Fibroblast of the aortic adventitia (primary cell): ENCODE measurements at regions not wholly inside any gene's neighbourhood (a gene's known extent, or its start where the extent isn't known, plus 50 kb on each side); places are given as distances from the start of the nearest gene placed in this dataset.

Source experiments
- DNase-seq: peaks from one replicate; pipeline ENCODE4 v3.0.0-alpha.2; 2010; ENCODE audit warnings: low read depth
- H3K4me3 ChIP-seq: 2 replicates; pipeline ENCODE4 v1.5.1; 2011; ENCODE audit warnings: low read depth, mild to moderate bottlenecking, control low read depth, low read length, moderate library complexity
- TF ChIP-seq, protein P1 (sequence below): IDR thresholded peaks from 2 replicates; pipeline ENCODE4 v1.5.1; 2011; ENCODE audit warnings: mild to moderate bottlenecking, low read length, control low read depth, inconsistent platforms; ENCODE audit not compliant: insufficient read depth

DNA sequence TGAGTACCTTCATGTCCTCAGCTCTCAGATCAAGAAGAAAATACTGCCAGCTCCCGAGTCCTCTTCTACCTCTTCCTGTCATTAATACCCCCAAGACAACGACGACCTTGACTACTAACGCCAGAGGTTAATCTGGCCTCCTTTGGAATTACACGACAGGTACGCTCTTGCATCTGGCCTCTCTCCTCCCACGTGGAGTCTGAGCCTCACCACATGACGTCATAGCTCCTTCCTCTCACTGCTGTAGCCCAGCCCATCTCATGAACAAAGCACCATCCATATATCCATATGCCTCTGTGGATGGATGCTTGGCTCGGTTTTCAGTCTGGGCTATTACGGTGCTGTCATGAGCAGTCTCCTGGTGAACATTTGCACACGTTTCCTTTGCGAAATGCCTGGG, 110.2 kb upstream of the TNRC6C start:
- TF ChIP-seq, protein P1, sequence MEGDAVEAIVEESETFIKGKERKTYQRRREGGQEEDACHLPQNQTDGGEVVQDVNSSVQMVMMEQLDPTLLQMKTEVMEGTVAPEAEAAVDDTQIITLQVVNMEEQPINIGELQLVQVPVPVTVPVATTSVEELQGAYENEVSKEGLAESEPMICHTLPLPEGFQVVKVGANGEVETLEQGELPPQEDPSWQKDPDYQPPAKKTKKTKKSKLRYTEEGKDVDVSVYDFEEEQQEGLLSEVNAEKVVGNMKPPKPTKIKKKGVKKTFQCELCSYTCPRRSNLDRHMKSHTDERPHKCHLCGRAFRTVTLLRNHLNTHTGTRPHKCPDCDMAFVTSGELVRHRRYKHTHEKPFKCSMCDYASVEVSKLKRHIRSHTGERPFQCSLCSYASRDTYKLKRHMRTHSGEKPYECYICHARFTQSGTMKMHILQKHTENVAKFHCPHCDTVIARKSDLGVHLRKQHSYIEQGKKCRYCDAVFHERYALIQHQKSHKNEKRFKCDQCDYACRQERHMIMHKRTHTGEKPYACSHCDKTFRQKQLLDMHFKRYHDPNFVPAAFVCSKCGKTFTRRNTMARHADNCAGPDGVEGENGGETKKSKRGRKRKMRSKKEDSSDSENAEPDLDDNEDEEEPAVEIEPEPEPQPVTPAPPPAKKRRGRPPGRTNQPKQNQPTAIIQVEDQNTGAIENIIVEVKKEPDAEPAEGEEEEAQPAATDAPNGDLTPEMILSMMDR: no peak
- H3K4me3 ChIP-seq: no peak overlapping the region
- no peak for DNase-seq

DNA sequence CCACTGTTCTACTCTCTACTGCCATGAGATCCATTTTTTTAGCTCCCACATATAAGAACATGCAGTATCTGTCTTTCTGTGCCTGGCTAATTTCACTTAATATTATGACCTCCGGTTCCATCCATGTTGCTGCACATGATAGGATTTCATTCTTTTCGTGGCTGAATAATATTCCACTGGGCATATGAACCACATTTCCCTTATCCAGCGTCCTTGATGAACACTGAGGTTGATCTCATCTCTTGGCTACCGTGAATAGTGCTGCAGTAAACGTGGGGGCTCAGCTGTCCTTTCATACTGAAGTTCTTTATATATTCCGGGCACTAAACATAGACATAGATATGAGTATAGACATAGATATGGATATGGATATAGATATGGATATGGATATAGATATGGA, 109.3 kb upstream of the TNRC6C start:
- H3K4me3 ChIP-seq: no peak overlapping the region
- TF ChIP-seq, protein P1: no peak
- no peak for DNase-seq

DNA sequence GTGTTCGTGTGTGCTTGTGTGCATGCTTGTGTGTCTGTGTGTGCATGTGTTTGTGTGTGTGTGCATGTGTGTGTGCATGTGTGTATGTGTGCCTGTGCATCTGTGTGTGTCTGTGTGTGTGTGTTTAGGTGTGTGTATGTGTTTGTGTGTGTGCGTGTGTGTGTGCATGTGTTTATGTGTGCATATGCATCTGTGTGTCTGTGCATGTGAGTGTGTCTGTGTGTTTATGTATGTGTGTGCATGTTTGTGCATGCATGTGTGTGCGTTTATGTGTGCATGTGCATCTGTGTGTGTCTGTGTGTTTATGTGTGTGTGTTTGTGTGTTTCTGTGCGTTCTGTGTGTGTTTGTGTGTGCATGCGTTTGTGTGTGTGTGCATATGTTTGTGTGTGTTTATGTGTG, 106.6 kb upstream of the TNRC6C start:
- no peak for DNase-seq
- no peak overlapping the region for H3K4me3 ChIP-seq
- TF ChIP-seq, protein P1: no peak

DNA sequence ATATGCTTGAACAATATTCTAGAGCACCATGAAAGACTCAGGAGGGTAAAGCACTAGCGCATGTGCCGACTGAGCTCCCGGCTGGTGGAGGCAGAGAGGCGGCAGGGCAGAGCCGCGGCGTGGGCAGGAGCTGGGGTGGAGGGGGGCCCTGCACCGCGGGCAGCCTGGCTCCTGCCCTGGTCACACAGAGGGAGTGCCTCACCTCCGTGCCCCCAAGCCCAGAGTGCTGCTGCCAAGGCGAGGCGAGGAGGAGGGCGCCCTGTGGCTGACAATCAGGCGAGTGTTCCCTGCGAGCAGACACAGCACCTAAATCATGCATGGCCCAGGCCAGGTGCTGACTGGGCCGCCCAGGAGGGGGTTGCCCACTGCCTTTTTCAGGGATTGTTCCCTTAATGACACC, 105.8 kb upstream of the TNRC6C start:
- no peak overlapping the region for H3K4me3 ChIP-seq
- TF ChIP-seq, protein P1: no peak
- no peak for DNase-seq

DNA sequence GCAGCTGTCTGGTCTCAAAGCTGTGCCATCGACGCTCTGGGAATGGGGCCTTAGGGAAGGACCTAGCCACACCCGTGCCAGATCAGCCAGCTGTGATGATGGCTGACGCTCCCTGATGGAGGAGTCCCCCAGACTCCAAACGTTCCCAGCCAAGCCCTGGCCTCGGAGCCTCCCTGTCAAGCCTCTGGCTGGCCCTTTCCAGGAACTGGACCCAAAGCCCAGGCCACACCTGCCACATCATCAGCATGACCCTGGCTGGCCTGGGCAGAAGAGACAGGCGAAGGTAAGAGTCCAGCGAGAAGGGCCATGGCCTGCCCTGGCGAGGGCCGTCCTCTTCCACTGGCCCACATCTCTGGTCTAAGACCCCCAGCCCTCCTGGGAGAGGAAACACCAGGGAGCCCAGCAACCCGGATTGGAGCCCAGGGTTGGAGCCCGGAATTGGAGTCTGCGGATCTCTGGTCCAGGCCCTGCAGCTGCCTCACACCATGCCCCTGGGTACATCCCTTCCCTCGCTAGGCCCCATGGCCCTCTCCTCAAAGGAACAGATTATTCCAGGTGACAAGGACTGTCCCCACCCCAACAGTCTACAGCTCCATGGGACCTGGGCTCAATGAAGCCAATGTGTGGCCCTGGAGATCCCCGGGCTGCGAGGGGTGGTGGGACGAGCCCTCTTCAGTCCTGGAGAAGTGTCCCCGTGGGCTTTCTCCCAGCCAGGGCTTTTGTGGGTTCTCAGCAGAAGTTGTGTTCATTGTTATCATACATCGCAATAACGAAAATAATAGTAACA, 105.1 kb upstream of the TNRC6C start:
- DNase-seq: no peak
- H3K4me3 ChIP-seq: no peak overlapping the region
- TF ChIP-seq, protein P1: no peak

DNA sequence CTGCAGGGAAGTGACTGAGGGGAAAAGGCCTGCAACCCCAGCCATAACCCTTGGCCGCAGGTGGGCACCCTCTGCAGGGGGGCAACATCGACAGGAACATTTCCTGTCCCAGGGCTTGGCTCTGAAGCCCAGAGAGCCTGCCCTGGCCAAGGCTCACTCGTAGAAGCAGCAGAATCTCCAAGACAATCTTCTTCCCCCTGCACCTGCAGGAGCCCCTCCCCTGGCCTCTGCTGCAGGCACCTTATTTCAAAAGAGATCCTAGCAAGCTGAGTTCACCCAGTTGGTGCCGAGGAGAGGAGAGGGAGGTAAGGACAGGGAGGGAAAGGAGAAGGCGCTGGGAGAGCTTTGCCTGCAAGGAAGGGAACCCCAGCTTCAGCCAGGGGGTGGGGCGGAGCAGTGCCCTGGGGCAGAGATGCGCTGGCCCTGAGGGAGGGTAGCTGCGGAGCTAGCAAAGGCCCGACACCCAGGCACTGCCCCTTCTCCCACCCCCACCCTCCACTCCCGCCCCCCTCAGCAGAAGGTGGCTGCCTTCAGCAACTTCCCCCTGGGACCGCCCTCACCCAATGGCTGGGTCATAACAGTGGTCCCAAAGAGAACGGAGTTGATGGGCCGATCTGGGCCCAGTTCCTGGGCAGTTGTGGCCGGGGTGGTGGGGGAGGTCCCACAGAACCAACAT, 104.3 kb upstream of the TNRC6C start:
- no peak overlapping the region for H3K4me3 ChIP-seq
- no peak for DNase-seq
- TF ChIP-seq, protein P1: no peak
